SK-N-SH treated with all-trans-retinoic acid at 6 μM for 48 hours (cell line): ENCODE measurements at regions not wholly inside any gene's neighbourhood (a gene's known extent, or its start where the extent isn't known, plus 50 kb on each side); places are given as distances from the start of the nearest gene placed in this dataset.

Source experiments
- ATAC-seq: fragments of 200-7000 bp; cut with Tn5 transposase; 3 replicates; pipeline ENCODE4 v1.9.1; 2020; ENCODE audit warnings: mild to moderate bottlenecking, moderate library complexity
- ARNTL ChIP-seq: fragments of 450-650 bp; formaldehyde crosslinking; IDR thresholded peaks from 2 replicates; pipeline ENCODE4 v1.5.0; 2020; ENCODE audit warnings: low read depth, mild to moderate bottlenecking, moderate library complexity, borderline replicate concordance
- BACH2 ChIP-seq: fragments of 250-450 bp; sonication (Bioruptor Pico); IDR thresholded peaks from 2 replicates; pipeline ENCODE4 v1.9.0; 2021; ENCODE audit warnings: mild to moderate bottlenecking, borderline replicate concordance
- CREB5 ChIP-seq: fragments of 250-450 bp; sonication (Bioruptor Pico); IDR thresholded peaks from 2 replicates; pipeline ENCODE4 v1.5.1; 2020; ENCODE audit warnings: low read depth, mild to moderate bottlenecking, moderate library complexity
- CSDC2 ChIP-seq: fragments of 250-450 bp; sonication (Bioruptor Pico); IDR thresholded peaks from 2 replicates; pipeline ENCODE4 v1.5.0; 2020; ENCODE audit warnings: mild to moderate bottlenecking, moderate library complexity
- CSRNP3 ChIP-seq: fragments of 250-450 bp; sonication (Bioruptor Pico); IDR thresholded peaks from 2 replicates; pipeline ENCODE4 v1.5.1; 2021; ENCODE audit warnings: mild to moderate bottlenecking, moderate library complexity
- ESRRG ChIP-seq: fragments of 250-450 bp; sonication (Bioruptor Pico); IDR thresholded peaks from 2 replicates; pipeline ENCODE4 v1.6.1; 2021; ENCODE audit warnings: mild to moderate bottlenecking
- GLIS3 ChIP-seq: fragments of 250-450 bp; sonication (Bioruptor Pico); IDR thresholded peaks from 2 replicates; pipeline ENCODE4 v1.5.0; 2020; ENCODE audit warnings: mild to moderate bottlenecking, moderate library complexity
- ISL1 ChIP-seq: fragments of 250-450 bp; sonication (Bioruptor Pico); IDR thresholded peaks from 2 replicates; pipeline ENCODE4 v2.1.2; 2022; ENCODE audit warnings: mild to moderate bottlenecking, moderate library complexity
- OSR1 ChIP-seq: fragments of 250-450 bp; sonication (Bioruptor Pico); IDR thresholded peaks from 2 replicates; pipeline ENCODE4 v1.8.0; 2022; ENCODE audit warnings: moderate library complexity, mild to moderate bottlenecking, inconsistent platforms
- PATZ1 ChIP-seq: fragments of 250-450 bp; sonication (Bioruptor Pico); IDR thresholded peaks from 2 replicates; pipeline ENCODE4 v1.8.0; 2020; ENCODE audit warnings: mild to moderate bottlenecking, moderate library complexity, borderline replicate concordance
- POU6F1 ChIP-seq: fragments of 250-450 bp; sonication (Bioruptor Pico); IDR thresholded peaks from 2 replicates; pipeline ENCODE4 v1.8.0; 2021; ENCODE audit warnings: low read depth, mild to moderate bottlenecking, moderate library complexity, borderline replicate concordance
- PPARA ChIP-seq: fragments of 250-450 bp; sonication (Bioruptor Pico); IDR thresholded peaks from 2 replicates; pipeline ENCODE4 v1.5.0; 2020; ENCODE audit warnings: mild to moderate bottlenecking, borderline replicate concordance
- RARB ChIP-seq: fragments of 250-450 bp; sonication (Bioruptor Pico); IDR thresholded peaks from 2 replicates; pipeline ENCODE4 v1.8.0; 2021; ENCODE audit warnings: mild to moderate bottlenecking, moderate library complexity
- SNAI2 ChIP-seq: fragments of 250-450 bp; sonication (Bioruptor Pico); IDR thresholded peaks from 2 replicates; pipeline ENCODE4 v1.5.0; 2020; ENCODE audit warnings: mild to moderate bottlenecking, moderate library complexity
- TCF4 ChIP-seq: fragments of 250-450 bp; sonication (Bioruptor Pico); IDR thresholded peaks from 2 replicates; pipeline ENCODE4 v1.8.0; 2021; ENCODE audit warnings: mild to moderate bottlenecking, moderate library complexity, borderline replicate concordance
- TOX ChIP-seq: fragments of 250-450 bp; sonication (Bioruptor Pico); IDR thresholded peaks from 2 replicates; pipeline ENCODE4 v1.8.0; 2021; ENCODE audit warnings: mild to moderate bottlenecking, moderate library complexity, borderline replicate concordance
- TSHZ2 ChIP-seq: fragments of 250-450 bp; sonication (Bioruptor Pico); IDR thresholded peaks from 2 replicates; pipeline ENCODE4 v1.5.0; 2020; ENCODE audit warnings: mild to moderate bottlenecking, moderate library complexity
- ZC3H10 ChIP-seq: fragments of 250-450 bp; sonication (Bioruptor Pico); IDR thresholded peaks from 2 replicates; pipeline ENCODE4 v1.5.1; 2021; ENCODE audit warnings: mild to moderate bottlenecking, moderate library complexity
- ZFP3 ChIP-seq: fragments of 250-450 bp; sonication (Bioruptor Pico); IDR thresholded peaks from 2 replicates; pipeline ENCODE4 v1.5.0; 2020; ENCODE audit warnings: mild to moderate bottlenecking, moderate library complexity
- ZFP30 ChIP-seq: fragments of 450-650 bp; formaldehyde crosslinking; IDR thresholded peaks from 2 replicates; pipeline ENCODE4 v1.5.0; 2022; ENCODE audit warnings: mild to moderate bottlenecking, moderate library complexity
- ZNF565 ChIP-seq: fragments of 450-650 bp; formaldehyde crosslinking; conservative IDR thresholded peaks from 2 replicates; pipeline ENCODE4 v1.5.0; 2020; ENCODE audit warnings: low read depth, mild to moderate bottlenecking, moderate library complexity
- ZNF70 ChIP-seq: fragments of 450-650 bp; formaldehyde crosslinking; IDR thresholded peaks from 2 replicates; pipeline ENCODE4 v1.5.0; 2020; ENCODE audit warnings: mild to moderate bottlenecking, moderate library complexity
- ZNF8 ChIP-seq: fragments of 450-650 bp; formaldehyde crosslinking; IDR thresholded peaks from 2 replicates; pipeline ENCODE4 v1.5.0; 2020; ENCODE audit warnings: mild to moderate bottlenecking, moderate library complexity

- TF ChIP-seq SNAI2 (no peak), ZFP3 (no peak), ESRRG (no peak), OSR1 (no peak), RARB (CRISPR knock-in tag) (no peak), PATZ1 (CRISPR knock-in tag) (no peak), ZNF565 (CRISPR knock-in tag) (no peak), BACH2 (no peak), ZFP30 (CRISPR knock-in tag) (no peak), ZNF8 (CRISPR knock-in tag) (no peak), TOX (CRISPR knock-in tag) (no peak), ARNTL (no peak), CREB5 (CRISPR knock-in tag) (no peak), ZC3H10 (CRISPR knock-in tag) (no peak), PPARA (no peak), TSHZ2 (no peak), GLIS3 (CRISPR knock-in tag) (no peak), ZNF70 (CRISPR knock-in tag) (no peak), ISL1 (CRISPR knock-in tag) (no peak), POU6F1 (CRISPR knock-in tag) (no peak)
- no peak for ATAC-seq
Observed at GRCh38 chr7:81321949-81322348, 403.1 kb upstream of the SEMA3C start.

- no peak for ATAC-seq
- no peak for TF ChIP-seq TOX (CRISPR knock-in tag)
- no peak for TF ChIP-seq ESRRG
- no peak for TF ChIP-seq POU6F1 (CRISPR knock-in tag)
- TF ChIP-seq OSR1: no peak
- TF ChIP-seq SNAI2: no peak
- no peak for TF ChIP-seq CREB5 (CRISPR knock-in tag)
- no peak for TF ChIP-seq ZFP3
- no peak for TF ChIP-seq TCF4 (CRISPR knock-in tag)
- TF ChIP-seq CSDC2: no peak
- TF ChIP-seq PPARA: no peak
- no peak for TF ChIP-seq RARB (CRISPR knock-in tag)
- TF ChIP-seq BACH2: no peak
- TF ChIP-seq ZC3H10 (CRISPR knock-in tag): no peak
- TF ChIP-seq TSHZ2: no peak
- TF ChIP-seq CSRNP3 (CRISPR knock-in tag): no peak
- no peak for TF ChIP-seq ARNTL
Observed at GRCh38 chr7:81317741-81318140, 398.9 kb upstream of the SEMA3C start.
